C4-2B (cell line): ENCODE measurements at regions not wholly inside any gene's neighbourhood (a gene's known extent, or its start where the extent isn't known, plus 50 kb on each side); places are given as distances from the start of the nearest gene placed in this dataset.
"Not testable (repeated sequence)": the region's sequence is repeated elsewhere in the genome, so short reads cannot be mapped to it uniquely, and the experiment has no call there.

Experiments used
- H3K27ac ChIP-seq: fragments of 450-650 bp; 2 replicates; pipeline ENCODE4 v1.5.1; 2017
- CTCF ChIP-seq: fragments of 450-650 bp; conservative IDR thresholded peaks from 2 replicates; pipeline ENCODE4 v1.5.1; 2017; ENCODE audit warnings: mild to moderate bottlenecking
- ZFX ChIP-seq: fragments of 450-650 bp; IDR thresholded peaks from 2 replicates; pipeline ENCODE4 v1.6.1; 2017

- H3K27ac ChIP-seq = no peak overlapping the region
- no peak for TF ChIP-seq CTCF
- no peak for TF ChIP-seq ZFX
Measured at GRCh38 chr4:12615822-12616221, 868.3 kb downstream of the RAB28 start.

- TF ChIP-seq ZFX (no peak), CTCF (no peak)
- H3K27ac ChIP-seq = no peak overlapping the region
Measured at GRCh38 chr4:12612876-12613275, 871.3 kb downstream of the RAB28 start.

- not testable (repeated sequence) for H3K27ac ChIP-seq
Measured at GRCh38 chr4:12609212-12609875, 874.8 kb downstream of the RAB28 start.

GRCh38 chr4:12595986-12596385 is 888.2 kb downstream of the RAB28 start:
- no peak overlapping the region for H3K27ac ChIP-seq
- no peak for TF ChIP-seq ZFX
- no peak; the same call in 1 of the 2 replicates for TF ChIP-seq CTCF

GRCh38 chr4:12595489-12595888 is 888.7 kb downstream of the RAB28 start:
- TF ChIP-seq CTCF = no peak
- TF ChIP-seq ZFX = no peak
- no peak overlapping the region for H3K27ac ChIP-seq

- TF ChIP-seq ZFX (no peak), CTCF (no peak)
- H3K27ac ChIP-seq = no peak overlapping the region
Measured at GRCh38 chr4:12588582-12588981, 895.6 kb downstream of the RAB28 start.

GRCh38 chr4:12586242-12587006 is 897.7 kb downstream of the RAB28 start:
- TF ChIP-seq CTCF (no peak), ZFX (no peak)
- no peak overlapping the region for H3K27ac ChIP-seq
